ENCODE measurements at regions not wholly inside any gene's neighbourhood (a gene's known extent, or its start where the extent isn't known, plus 50 kb on each side); places are given as distances from the start of the nearest gene placed in this dataset.

- Histone ChIP-seq H4K91ac (ENCODE audit: low read depth, low read length, poor library complexity) (no peak overlapping the region), H3K18ac (ENCODE audit: low read length) (no peak overlapping the region), H3K23ac (ENCODE audit: low read depth, low read length, poor library complexity) (no peak overlapping the region), H3K4me3 (ENCODE audit: low read length in 2 of 2) (no peak overlapping the region), H3K14ac (ENCODE audit: low read length) (no peak overlapping the region), H3K27me3 (ENCODE audit: control insufficient read depth in 3 of 3, insufficient read depth in 3 of 3, low read depth in 1 of 3, low read length in 3 of 3) (no peaks in the 10 kb centered on the region), H3K27ac (replicated peaks; ENCODE audit: low read length) (no peak overlapping the region), H3K4me2 (ENCODE audit: insufficient read depth, low read length, poor library complexity, severe bottlenecking) (no peak overlapping the region), H3K4me1 (ENCODE audit: control insufficient read depth in 2 of 2, insufficient read depth in 1 of 2, low read depth in 1 of 2, low read length in 2 of 2) (no peaks in the 10 kb centered on the region), H3K9ac (ENCODE audit: low read depth, low read length, poor library complexity) (no peak overlapping the region), H3K9me3 (replicated peaks in 1 of 2; ENCODE audit: control insufficient read depth in 2 of 2, insufficient read depth in 1 of 2, low read depth in 1 of 2, low read length in 2 of 2) (peaks cover 0 to 1% of the 10 kb centered on the region in 2 donors), H3K79me1 (ENCODE audit: low read depth, low read length) (no peaks in the 10 kb centered on the region), H2AFZ (ENCODE audit: low read length) (no peak overlapping the region), H2BK5ac (ENCODE audit: low read length) (no peak overlapping the region), H3K36me3 (replicated peaks in 1 of 2; ENCODE audit: control insufficient read depth in 2 of 2, insufficient read depth in 2 of 2, low read length in 2 of 2) (no peaks in the 10 kb centered on the region), H2BK15ac (ENCODE audit: low read length) (no peak overlapping the region), H4K8ac (ENCODE audit: low read depth, low read length) (no peak overlapping the region), H3K4ac (ENCODE audit: low read length) (no peak overlapping the region), H2AK5ac (ENCODE audit: low read depth, low read length) (no peak overlapping the region), H2BK120ac (ENCODE audit: low read depth, low read length) (no peak overlapping the region), H2BK12ac (ENCODE audit: low read length) (no peak overlapping the region)
- DNase-seq (ENCODE audit: low spot score): no peak
- no CpG with 5 or more reads among the region's 2 CpGs for WGBS, 2 donors (ENCODE audit: extremely low coverage in 2 of 2, insufficient read length in 2 of 2, insufficient replicate concordance in 1 of 2)
These were observed 410.6 kb downstream of the RAP2B start for GRCh38 chr3:153572654-153573053.

- no peaks in the 10 kb centered on the region for H3K79me1 ChIP-seq (ENCODE audit: low read depth, low read length)
- no peak overlapping the region for H3K9ac ChIP-seq (ENCODE audit: low read depth, low read length, poor library complexity)
- H4K91ac ChIP-seq (ENCODE audit: low read depth, low read length, poor library complexity): no peak overlapping the region
- no peak overlapping the region for H2BK120ac ChIP-seq (ENCODE audit: low read depth, low read length)
- no peaks in the 10 kb centered on the region for H3K36me3 ChIP-seq (replicated peaks in 1 of 2; ENCODE audit: control insufficient read depth in 2 of 2, insufficient read depth in 2 of 2, low read length in 2 of 2)
- no peak overlapping the region for H2BK15ac ChIP-seq (ENCODE audit: low read length)
- no peak overlapping the region for H3K4me3 ChIP-seq (ENCODE audit: low read length in 2 of 2)
- H2BK12ac ChIP-seq (ENCODE audit: low read length): no peak overlapping the region
- H3K23ac ChIP-seq (ENCODE audit: low read depth, low read length, poor library complexity): no peak overlapping the region
- H3K27me3 ChIP-seq (ENCODE audit: control insufficient read depth in 3 of 3, insufficient read depth in 3 of 3, low read depth in 1 of 3, low read length in 3 of 3): no peaks in the 10 kb centered on the region
- H3K4me2 ChIP-seq (ENCODE audit: insufficient read depth, low read length, poor library complexity, severe bottlenecking): no peak overlapping the region
- H2BK5ac ChIP-seq (ENCODE audit: low read length): no peak overlapping the region
- no peak overlapping the region for H2AFZ ChIP-seq (ENCODE audit: low read length)
- no peak overlapping the region for H2AK5ac ChIP-seq (ENCODE audit: low read depth, low read length)
- no peak for DNase-seq (ENCODE audit: low spot score)
- H4K8ac ChIP-seq (ENCODE audit: low read depth, low read length): no peak overlapping the region
- no peak overlapping the region for H3K4ac ChIP-seq (ENCODE audit: low read length)
- H3K18ac ChIP-seq (ENCODE audit: low read length): no peak overlapping the region
- H3K27ac ChIP-seq (replicated peaks; ENCODE audit: low read length): no peak overlapping the region
- WGBS, 2 donors (ENCODE audit: extremely low coverage in 2 of 2, insufficient read length in 2 of 2, insufficient replicate concordance in 1 of 2): no CpG with 5 or more reads among the region's 2 CpGs
- H3K9me3 ChIP-seq (replicated peaks in 1 of 2; ENCODE audit: control insufficient read depth in 2 of 2, insufficient read depth in 1 of 2, low read depth in 1 of 2, low read length in 2 of 2): no peaks in the 10 kb centered on the region
- no peak overlapping the region for H3K14ac ChIP-seq (ENCODE audit: low read length)
- H3K4me1 ChIP-seq (ENCODE audit: control insufficient read depth in 2 of 2, insufficient read depth in 1 of 2, low read depth in 1 of 2, low read length in 2 of 2): no peaks in the 10 kb centered on the region
These were observed 411.5 kb downstream of the RAP2B start for GRCh38 chr3:153573481-153573880.

GRCh38 chr3:153574445-153574844, 412.4 kb downstream of the RAP2B start:
- no peak overlapping the region for H4K8ac ChIP-seq (ENCODE audit: low read depth, low read length)
- H3K27ac ChIP-seq (replicated peaks; ENCODE audit: low read length): no peak overlapping the region
- H2BK120ac ChIP-seq (ENCODE audit: low read depth, low read length): no peak overlapping the region
- H3K9ac ChIP-seq (ENCODE audit: low read depth, low read length, poor library complexity): no peak overlapping the region
- DNase-seq (ENCODE audit: low spot score): no peak
- no peak overlapping the region for H3K4me3 ChIP-seq (ENCODE audit: low read length in 2 of 2)
- H3K4ac ChIP-seq (ENCODE audit: low read length): no peak overlapping the region
- no peak overlapping the region for H3K4me2 ChIP-seq (ENCODE audit: insufficient read depth, low read length, poor library complexity, severe bottlenecking)
- no peaks in the 10 kb centered on the region for H3K4me1 ChIP-seq (ENCODE audit: control insufficient read depth in 2 of 2, insufficient read depth in 1 of 2, low read depth in 1 of 2, low read length in 2 of 2)
- no peaks in the 10 kb centered on the region for H3K27me3 ChIP-seq (ENCODE audit: control insufficient read depth in 3 of 3, insufficient read depth in 3 of 3, low read depth in 1 of 3, low read length in 3 of 3)
- no peaks in the 10 kb centered on the region for H3K36me3 ChIP-seq (replicated peaks in 1 of 2; ENCODE audit: control insufficient read depth in 2 of 2, insufficient read depth in 2 of 2, low read length in 2 of 2)
- no peak overlapping the region for H2BK15ac ChIP-seq (ENCODE audit: low read length)
- no peak overlapping the region for H2AFZ ChIP-seq (ENCODE audit: low read length)
- H2BK5ac ChIP-seq (ENCODE audit: low read length): no peak overlapping the region
- H3K18ac ChIP-seq (ENCODE audit: low read length): no peak overlapping the region
- no peak overlapping the region for H3K23ac ChIP-seq (ENCODE audit: low read depth, low read length, poor library complexity)
- no peaks in the 10 kb centered on the region for H3K9me3 ChIP-seq (replicated peaks in 1 of 2; ENCODE audit: control insufficient read depth in 2 of 2, insufficient read depth in 1 of 2, low read depth in 1 of 2, low read length in 2 of 2)
- H2AK5ac ChIP-seq (ENCODE audit: low read depth, low read length): no peak overlapping the region
- no CpG with 5 or more reads among the region's 2 CpGs for WGBS, 2 donors (ENCODE audit: extremely low coverage in 2 of 2, insufficient read length in 2 of 2, insufficient replicate concordance in 1 of 2)
- H4K91ac ChIP-seq (ENCODE audit: low read depth, low read length, poor library complexity): no peak overlapping the region
- no peaks in the 10 kb centered on the region for H3K79me1 ChIP-seq (ENCODE audit: low read depth, low read length)
- H2BK12ac ChIP-seq (ENCODE audit: low read length): no peak overlapping the region
- H3K14ac ChIP-seq (ENCODE audit: low read length): no peak overlapping the region

- H2BK12ac ChIP-seq (ENCODE audit: low read length): no peak overlapping the region
These were observed 415.2 kb downstream of the RAP2B start for GRCh38 chr3:153577059-153577736.

More at GRCh38 chr3:153577059-153577736, 415.2 kb downstream of the RAP2B start:
- H3K14ac ChIP-seq (ENCODE audit: low read length): no peak overlapping the region
- no peak overlapping the region for H4K8ac ChIP-seq (ENCODE audit: low read depth, low read length)
- H2AFZ ChIP-seq (ENCODE audit: low read length): no peak overlapping the region
- no peak overlapping the region for H3K4me3 ChIP-seq (ENCODE audit: low read length in 2 of 2)
- no CpG with 5 or more reads among the region's 3 CpGs for WGBS, 2 donors (ENCODE audit: extremely low coverage in 2 of 2, insufficient read length in 2 of 2, insufficient replicate concordance in 1 of 2)
- H2BK5ac ChIP-seq (ENCODE audit: low read length): no peak overlapping the region
- no peak overlapping the region for H3K18ac ChIP-seq (ENCODE audit: low read length)
- no peak overlapping the region for H3K23ac ChIP-seq (ENCODE audit: low read depth, low read length, poor library complexity)
- H3K4me1 ChIP-seq (ENCODE audit: control insufficient read depth in 2 of 2, insufficient read depth in 1 of 2, low read depth in 1 of 2, low read length in 2 of 2): no peaks in the 10 kb centered on the region
- H3K27ac ChIP-seq (replicated peaks; ENCODE audit: low read length): no peak overlapping the region
- no peaks in the 10 kb centered on the region for H3K36me3 ChIP-seq (replicated peaks in 1 of 2; ENCODE audit: control insufficient read depth in 2 of 2, insufficient read depth in 2 of 2, low read length in 2 of 2)
- H4K91ac ChIP-seq (ENCODE audit: low read depth, low read length, poor library complexity): no peak overlapping the region
- DNase-seq (ENCODE audit: low spot score): no peak
- no peak overlapping the region for H3K4me2 ChIP-seq (ENCODE audit: insufficient read depth, low read length, poor library complexity, severe bottlenecking)
- no peaks in the 10 kb centered on the region for H3K79me1 ChIP-seq (ENCODE audit: low read depth, low read length)
- no peak overlapping the region for H2BK15ac ChIP-seq (ENCODE audit: low read length)
- no peak overlapping the region for H3K4ac ChIP-seq (ENCODE audit: low read length)
- no peak overlapping the region for H2AK5ac ChIP-seq (ENCODE audit: low read depth, low read length)
- H3K9ac ChIP-seq (ENCODE audit: low read depth, low read length, poor library complexity): no peak overlapping the region
- H3K9me3 ChIP-seq (replicated peaks in 1 of 2; ENCODE audit: control insufficient read depth in 2 of 2, insufficient read depth in 1 of 2, low read depth in 1 of 2, low read length in 2 of 2): no peaks in the 10 kb centered on the region
- no peaks in the 10 kb centered on the region for H3K27me3 ChIP-seq (ENCODE audit: control insufficient read depth in 3 of 3, insufficient read depth in 3 of 3, low read depth in 1 of 3, low read length in 3 of 3)
- H2BK120ac ChIP-seq (ENCODE audit: low read depth, low read length): no peak overlapping the region
